ENCODE measurements at regions not wholly inside any gene's neighbourhood (a gene's known extent, or its start where the extent isn't known, plus 50 kb on each side); places are given as distances from the start of the nearest gene placed in this dataset.
"Not testable (repeated sequence)": the region's sequence is repeated elsewhere in the genome, so short reads cannot be mapped to it uniquely, and the experiment has no call there.

GRCh38 chr7:56818261-56818660 lies 314.0 kb downstream of the ZNF479 start:
- not testable (repeated sequence) for TF ChIP-seq CTCF (IDR thresholded peaks at IDR 0.05; ENCODE audit: borderline replicate concordance, extremely low read depth, low read length, poor library complexity, severe bottlenecking); EZH2 (IDR thresholded peaks at IDR 0.05; ENCODE audit: borderline replicate concordance, low read depth, low read length, severe bottlenecking)

Data from DND-41 (cell line).